ENCODE measurements at regions not wholly inside any gene's neighbourhood (a gene's known extent, or its start where the extent isn't known, plus 50 kb on each side); places are given as distances from the start of the nearest gene placed in this dataset.

DNA sequence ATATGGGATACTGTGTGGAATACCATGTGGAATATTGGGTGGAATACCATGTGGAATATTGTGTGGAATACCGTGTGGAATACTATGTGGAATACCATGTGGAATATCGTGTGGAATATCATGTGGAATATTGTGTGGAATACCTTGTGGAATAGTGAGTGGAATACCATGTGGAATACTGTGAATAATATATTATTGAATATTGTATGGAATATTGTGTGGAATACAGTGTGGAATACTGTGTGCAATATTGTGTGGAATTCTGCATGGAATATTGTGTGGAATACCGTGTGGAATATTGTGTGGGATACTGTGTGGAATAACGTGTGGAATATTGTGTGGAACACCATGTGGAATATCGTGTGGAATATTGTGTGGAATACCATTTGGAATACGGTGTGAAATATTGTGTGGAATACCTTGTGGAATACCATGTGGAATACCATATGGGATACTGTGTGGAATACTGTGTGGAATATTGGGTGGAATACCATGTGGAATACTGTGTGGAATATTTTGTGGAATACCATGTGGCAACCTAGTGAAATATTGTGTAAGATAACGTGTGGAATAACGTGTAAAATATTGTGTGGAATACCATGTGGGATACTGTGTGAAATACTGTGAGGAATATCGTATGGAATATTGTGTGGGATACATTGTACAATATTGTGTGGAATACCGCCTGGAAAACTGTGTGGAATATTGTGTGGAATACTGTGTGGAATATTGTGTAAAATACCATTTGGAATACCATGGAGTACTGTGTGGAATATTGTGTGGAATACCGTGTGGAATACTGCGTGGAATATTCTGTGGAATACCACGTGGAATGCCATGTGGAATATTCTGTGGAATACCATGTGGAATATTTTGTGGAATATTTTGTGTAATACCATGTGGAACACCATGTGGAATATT is 133.9 kb upstream of the CHST15 start:
- Histone ChIP-seq H3K4me3 (ENCODE audit: extremely low read depth, insufficient read depth, low read length, poor library complexity, severe bottlenecking) (no peak overlapping the region), H3K36me3 (ENCODE audit: control insufficient read depth, insufficient read depth, low read length) (no peaks in the 10 kb centered on the region), H3K27ac (ENCODE audit: low read depth, low read length, severe bottlenecking) (no peak overlapping the region), H3K9me3 (ENCODE audit: control insufficient read depth, low read length) (peaks cover 15% of the 10 kb centered on the region), H3K4me1 (ENCODE audit: control insufficient read depth, insufficient read depth, low read length, poor library complexity, severe bottlenecking) (peaks cover under 1% of the 10 kb centered on the region)
- WGBS, 2 experiments (ENCODE audit: insufficient coverage in 2 of 2): 73 to 76% methylated on average over 13 of the region's 13 CpGs

DNA sequence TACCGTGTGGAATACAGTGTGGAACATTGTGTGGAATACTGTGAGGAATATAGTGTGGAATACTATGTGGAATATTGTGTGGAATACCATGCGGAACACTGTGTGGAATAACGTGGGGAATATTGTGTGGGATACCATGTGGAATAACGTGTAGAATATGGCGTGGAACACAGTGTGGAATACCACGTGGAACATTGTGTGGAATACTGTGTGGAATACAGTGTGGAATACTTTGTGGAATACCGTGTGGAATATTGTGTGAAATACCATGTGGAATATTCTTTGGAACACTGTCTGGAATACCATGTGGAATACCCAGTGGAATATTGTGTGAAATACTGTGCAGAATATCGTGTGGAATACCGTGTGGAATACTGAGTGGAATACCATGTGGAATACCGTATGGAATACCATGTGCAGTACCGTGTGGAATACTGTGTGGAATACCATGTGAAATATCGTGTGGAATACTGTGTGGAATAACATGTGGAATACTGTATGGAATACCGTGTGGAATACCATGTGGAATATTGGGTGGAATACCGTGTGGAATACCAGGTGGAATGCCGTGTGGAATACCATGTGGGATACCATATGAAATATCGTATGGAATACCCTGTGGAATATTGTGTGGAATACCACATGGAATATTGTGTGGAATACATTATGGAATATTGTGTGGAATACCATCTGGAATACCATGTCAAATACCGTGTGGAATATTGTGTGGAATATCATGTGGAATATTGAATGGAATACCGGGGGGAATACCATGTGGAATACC is 133.1 kb upstream of the CHST15 start:
- 84 to 86% methylated on average over 17 to 18 of the region's 18 CpGs for WGBS, 2 experiments (ENCODE audit: insufficient coverage in 2 of 2)

DNA sequence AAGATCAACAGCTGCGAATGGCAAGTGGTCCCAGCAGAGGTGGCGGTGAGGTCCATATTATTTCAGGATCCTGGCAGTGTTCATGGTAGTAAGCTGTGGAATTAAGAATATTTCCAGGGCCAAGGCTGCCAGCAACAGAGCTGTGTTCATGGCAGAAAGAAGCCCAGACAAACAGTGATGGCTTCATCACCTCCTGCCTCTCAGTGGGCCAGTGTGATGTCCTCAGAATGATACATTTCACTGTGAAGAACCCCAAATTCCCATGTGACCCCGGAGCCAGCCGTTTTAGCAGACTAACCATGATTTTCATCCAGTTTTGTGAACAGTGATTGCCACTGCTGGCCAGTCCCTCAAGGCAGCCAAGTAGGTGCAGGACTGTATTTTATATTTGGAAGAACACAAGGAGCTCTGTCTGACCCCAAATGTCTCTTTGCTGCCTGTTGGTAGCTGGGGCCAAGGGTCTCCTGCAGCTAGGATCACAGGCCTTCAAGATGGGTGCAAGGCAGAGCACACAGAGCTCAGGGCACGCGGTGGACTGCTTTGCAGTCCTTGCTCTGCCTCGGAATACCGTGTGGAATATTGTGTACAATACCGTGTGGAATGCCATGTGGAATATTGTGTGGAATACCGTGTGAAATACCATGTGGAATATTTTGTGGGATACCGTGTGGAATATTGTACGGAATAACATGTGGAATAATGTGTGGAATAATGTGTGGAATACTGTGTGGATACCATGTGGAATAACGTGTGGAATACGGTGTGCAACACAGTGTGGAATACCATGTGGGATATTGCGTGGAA is 132.3 kb upstream of the CHST15 start:
- H3K9me3 ChIP-seq (ENCODE audit: control insufficient read depth, low read length): peaks cover 15% of the 10 kb centered on the region
- no peaks in the 10 kb centered on the region for H3K36me3 ChIP-seq (ENCODE audit: control insufficient read depth, insufficient read depth, low read length)
- no peak overlapping the region for H3K27ac ChIP-seq (ENCODE audit: low read depth, low read length, severe bottlenecking)
- WGBS, 2 experiments (ENCODE audit: insufficient coverage in 2 of 2): 89 to 96% methylated on average over 15 of the region's 15 CpGs
- H3K4me1 ChIP-seq (ENCODE audit: control insufficient read depth, insufficient read depth, low read length, poor library complexity, severe bottlenecking): peaks cover 10% of the 10 kb centered on the region
- H3K4me3 ChIP-seq (ENCODE audit: extremely low read depth, insufficient read depth, low read length, poor library complexity, severe bottlenecking): no peak overlapping the region

More for the DNA sequence above, 133.1 kb upstream of the CHST15 start:
- no peak overlapping the region for H3K4me3 ChIP-seq (ENCODE audit: extremely low read depth, insufficient read depth, low read length, poor library complexity, severe bottlenecking)
- H3K4me1 ChIP-seq (ENCODE audit: control insufficient read depth, insufficient read depth, low read length, poor library complexity, severe bottlenecking): peaks cover 9% of the 10 kb centered on the region
- no peaks in the 10 kb centered on the region for H3K36me3 ChIP-seq (ENCODE audit: control insufficient read depth, insufficient read depth, low read length)
- no peak overlapping the region for H3K27ac ChIP-seq (ENCODE audit: low read depth, low read length, severe bottlenecking)
- peaks cover 15% of the 10 kb centered on the region for H3K9me3 ChIP-seq (ENCODE audit: control insufficient read depth, low read length)

DNA sequence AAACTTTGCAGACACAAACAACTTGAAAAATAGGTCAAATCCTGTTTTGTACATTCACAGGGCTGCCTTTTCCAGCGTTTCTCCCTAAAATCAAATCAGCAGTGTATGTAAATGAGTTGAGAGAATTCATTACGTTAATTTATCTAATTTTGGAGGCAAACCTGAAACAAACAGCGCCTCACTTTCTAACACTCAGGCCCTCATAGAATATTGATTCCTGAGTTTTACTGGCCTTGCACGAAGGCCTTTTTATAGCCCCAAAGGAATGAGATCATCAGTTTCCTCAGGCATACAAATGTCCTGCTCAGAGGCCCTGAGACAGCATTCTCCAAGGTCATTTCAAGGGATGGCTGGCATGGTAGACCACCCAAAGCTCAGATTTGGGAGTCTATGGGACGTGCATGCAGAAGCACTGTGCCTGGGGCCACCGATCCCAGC is 131.7 kb upstream of the CHST15 start:
- peaks cover 15% of the 10 kb centered on the region for H3K9me3 ChIP-seq (ENCODE audit: control insufficient read depth, low read length)
- H3K27ac ChIP-seq (ENCODE audit: low read depth, low read length, severe bottlenecking): no peak overlapping the region
- no peaks in the 10 kb centered on the region for H3K36me3 ChIP-seq (ENCODE audit: control insufficient read depth, insufficient read depth, low read length)
- peaks cover 10% of the 10 kb centered on the region for H3K4me1 ChIP-seq (ENCODE audit: control insufficient read depth, insufficient read depth, low read length, poor library complexity, severe bottlenecking)
- WGBS, 2 experiments (ENCODE audit: insufficient coverage in 2 of 2): 81 to 90% methylated on average over 3 to 4 of the region's 6 CpGs
- no peak overlapping the region for H3K4me3 ChIP-seq (ENCODE audit: extremely low read depth, insufficient read depth, low read length, poor library complexity, severe bottlenecking)

DNA sequence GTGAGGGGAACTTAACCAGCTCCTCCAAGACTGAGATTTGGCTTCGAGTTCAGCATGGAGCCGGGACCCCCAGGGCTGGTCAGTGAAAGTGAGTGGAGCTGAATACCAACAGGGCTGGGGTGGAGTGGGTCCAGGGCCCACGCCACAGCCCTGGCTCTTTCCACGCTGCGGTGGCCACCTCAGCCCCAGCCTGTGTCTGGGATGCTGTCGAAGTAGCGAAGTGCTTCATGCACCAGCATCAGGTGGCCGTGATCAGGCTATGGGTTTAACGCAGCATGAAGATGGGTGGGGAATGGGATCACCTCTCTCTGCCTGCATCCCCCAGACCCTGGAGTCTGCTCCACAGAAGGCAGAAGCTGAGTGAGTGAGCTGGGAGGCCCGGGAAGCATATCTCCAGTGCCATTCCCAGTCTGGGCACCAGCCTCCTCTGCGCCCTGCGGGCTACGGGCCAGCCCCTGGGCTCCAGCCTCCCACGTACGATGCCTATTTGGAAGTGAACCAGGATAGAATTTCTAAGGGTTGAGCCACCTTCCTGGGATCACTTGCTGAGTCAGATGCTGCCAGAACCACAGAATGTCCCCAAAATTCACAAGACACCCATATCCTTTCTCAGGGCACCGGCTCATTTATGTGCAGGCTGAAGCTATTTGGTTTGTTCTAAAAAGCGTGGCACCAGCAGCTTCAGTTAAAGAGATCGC is 131.1 kb upstream of the CHST15 start:
- Histone ChIP-seq H3K4me3 (ENCODE audit: extremely low read depth, insufficient read depth, low read length, poor library complexity, severe bottlenecking) (no peak overlapping the region), H3K27ac (ENCODE audit: low read depth, low read length, severe bottlenecking) (no peak overlapping the region), H3K36me3 (ENCODE audit: control insufficient read depth, insufficient read depth, low read length) (no peaks in the 10 kb centered on the region), H3K4me1 (ENCODE audit: control insufficient read depth, insufficient read depth, low read length, poor library complexity, severe bottlenecking) (peaks cover 10% of the 10 kb centered on the region), H3K9me3 (ENCODE audit: control insufficient read depth, low read length) (peaks cover 15% of the 10 kb centered on the region)
- WGBS, 2 experiments (ENCODE audit: insufficient coverage in 2 of 2): 92 to 94% methylated on average over 17 of the region's 18 CpGs

DNA sequence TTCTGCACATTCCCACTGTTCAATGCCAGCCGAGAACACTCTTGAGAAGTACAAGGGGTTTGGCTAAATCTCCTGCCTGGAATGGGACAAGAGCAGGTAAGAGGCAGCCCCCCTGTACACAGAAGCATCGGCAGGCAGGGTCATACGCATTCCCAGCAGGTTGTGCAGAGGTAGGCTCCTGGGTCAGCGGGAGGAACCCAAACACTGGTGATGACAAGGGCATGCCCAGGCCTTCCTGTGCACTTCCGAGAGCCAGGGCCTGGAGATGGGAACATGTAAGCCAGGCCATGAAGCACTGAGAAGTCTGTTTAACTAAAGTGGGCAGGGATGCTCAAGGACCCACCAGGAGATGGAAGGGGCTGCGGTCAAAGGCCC is 130.3 kb upstream of the CHST15 start:
- H3K9me3 ChIP-seq (ENCODE audit: control insufficient read depth, low read length): peaks cover 15% of the 10 kb centered on the region
- H3K4me3 ChIP-seq (ENCODE audit: extremely low read depth, insufficient read depth, low read length, poor library complexity, severe bottlenecking): no peak overlapping the region
- WGBS, 2 experiments (ENCODE audit: insufficient coverage in 2 of 2): 80 to 97% methylated on average over 6 of the region's 6 CpGs
- no peaks in the 10 kb centered on the region for H3K36me3 ChIP-seq (ENCODE audit: control insufficient read depth, insufficient read depth, low read length)
- peaks cover 10% of the 10 kb centered on the region for H3K4me1 ChIP-seq (ENCODE audit: control insufficient read depth, insufficient read depth, low read length, poor library complexity, severe bottlenecking)
- H3K27ac ChIP-seq (ENCODE audit: low read depth, low read length, severe bottlenecking): no peak overlapping the region

DNA sequence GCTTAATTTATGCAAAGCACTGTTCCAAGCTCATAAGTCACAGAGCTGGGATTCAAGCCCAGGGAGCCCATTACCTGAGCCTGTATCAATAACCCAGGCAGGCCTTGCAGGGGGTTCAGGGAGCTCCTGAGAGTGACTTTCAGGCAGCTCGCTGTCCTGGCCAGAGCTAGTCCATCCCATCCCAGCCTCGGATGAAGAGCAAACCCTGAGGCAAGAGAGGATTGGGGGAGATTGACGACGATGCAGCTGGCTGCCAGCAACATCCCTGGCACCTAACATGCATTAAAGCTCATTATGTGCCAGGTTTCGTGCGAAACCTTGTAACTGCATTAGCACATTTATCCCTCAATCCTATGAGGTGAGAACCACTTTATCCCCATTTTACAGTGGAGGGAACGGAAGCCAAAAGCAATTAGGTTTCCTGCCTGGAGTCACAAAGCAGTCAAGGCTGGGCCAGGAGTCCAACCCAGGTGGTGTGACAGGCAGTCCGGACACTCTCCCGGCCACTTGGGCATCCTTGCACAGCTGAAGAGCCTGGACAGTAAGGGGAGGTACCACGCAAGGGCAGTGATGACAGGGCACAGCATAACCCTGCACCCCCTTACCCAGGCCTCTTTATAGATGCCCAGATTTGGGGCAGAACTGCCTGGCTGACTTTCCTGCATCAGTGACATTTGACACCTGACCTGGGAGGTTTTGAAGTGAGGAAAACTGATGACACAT is 129.8 kb upstream of the CHST15 start:
- Histone ChIP-seq H3K36me3 (ENCODE audit: control insufficient read depth, insufficient read depth, low read length) (no peaks in the 10 kb centered on the region), H3K27ac (ENCODE audit: low read depth, low read length, severe bottlenecking) (no peak overlapping the region), H3K4me3 (ENCODE audit: extremely low read depth, insufficient read depth, low read length, poor library complexity, severe bottlenecking) (no peak overlapping the region), H3K4me1 (ENCODE audit: control insufficient read depth, insufficient read depth, low read length, poor library complexity, severe bottlenecking) (peaks cover 10% of the 10 kb centered on the region), H3K9me3 (ENCODE audit: control insufficient read depth, low read length) (peaks cover 15% of the 10 kb centered on the region)
- 80 to 86% methylated on average over 9 to 10 of the region's 10 CpGs for WGBS, 2 experiments (ENCODE audit: insufficient coverage in 2 of 2)

DNA sequence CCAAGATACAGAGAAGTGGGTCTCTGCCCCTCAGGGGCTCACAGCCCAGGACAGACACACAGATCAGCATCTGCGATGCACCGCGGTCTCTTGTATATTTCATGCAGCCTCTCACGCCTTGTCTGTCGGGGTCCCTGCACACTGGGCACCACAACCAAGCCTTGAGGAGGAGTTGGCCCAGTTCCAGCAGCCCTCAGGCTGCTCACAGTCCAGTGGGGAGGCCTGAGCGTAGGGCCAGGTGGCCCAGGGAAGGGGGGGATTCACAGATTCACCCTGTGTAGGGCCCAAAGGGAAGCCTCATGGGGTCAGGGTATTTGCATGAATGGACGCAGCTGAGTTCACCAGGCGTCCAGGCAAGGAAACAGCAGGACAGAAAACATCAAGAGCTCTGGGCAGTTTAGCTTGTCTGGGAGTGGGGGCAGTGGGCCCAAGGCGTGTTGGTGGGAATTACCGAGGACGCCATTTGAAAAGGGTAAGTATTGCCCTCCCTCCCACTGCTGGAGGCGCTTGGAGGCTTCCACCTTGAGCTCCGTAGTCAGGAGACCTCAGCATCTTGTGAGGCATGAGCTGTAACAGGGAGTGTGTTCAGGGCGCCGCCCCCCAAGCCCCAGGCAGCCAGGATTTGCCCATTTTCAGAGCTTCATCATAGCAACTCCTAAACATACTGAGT is 129.1 kb upstream of the CHST15 start:
- 85 to 90% methylated on average over 13 to 14 of the region's 15 CpGs for WGBS, 2 experiments (ENCODE audit: insufficient coverage in 2 of 2)
- no peak overlapping the region for H3K27ac ChIP-seq (ENCODE audit: low read depth, low read length, severe bottlenecking)
- peaks cover 10% of the 10 kb centered on the region for H3K4me1 ChIP-seq (ENCODE audit: control insufficient read depth, insufficient read depth, low read length, poor library complexity, severe bottlenecking)
- H3K9me3 ChIP-seq (ENCODE audit: control insufficient read depth, low read length): peaks cover 11% of the 10 kb centered on the region
- no peaks in the 10 kb centered on the region for H3K36me3 ChIP-seq (ENCODE audit: control insufficient read depth, insufficient read depth, low read length)
- no peak overlapping the region for H3K4me3 ChIP-seq (ENCODE audit: extremely low read depth, insufficient read depth, low read length, poor library complexity, severe bottlenecking)

Data from mesodermal cell (in vitro differentiated cells).